GM10248 (cell line): ENCODE measurements at regions not wholly inside any gene's neighbourhood (a gene's known extent, or its start where the extent isn't known, plus 50 kb on each side); places are given as distances from the start of the nearest gene placed in this dataset.

Experiments used
- CTCF ChIA-PET: fragments of 300-600 bp; sonication (Branson Sonifier 250); formaldehyde crosslinking; extraction: SDS; loops from one replicate; lab custom pipeline; 2021; ENCODE audit warnings: antibody characterized with exemption; lab: Yijun Ruan, JAX
- POLR2A ChIA-PET: fragments of 350-650 bp; sonication (Branson Sonifier 250); formaldehyde crosslinking; extraction: SDS; loops from one replicate; lab custom pipeline; 2020; ENCODE audit warnings: antibody characterized with exemption; lab: Yijun Ruan, JAX
- DNase-seq: peaks from one replicate; pipeline ENCODE4 v3.0.0; 2012; ENCODE audit errors: extremely low spot score
- TF ChIP-seq, protein P1 (sequence below): IDR thresholded peaks from 2 replicates; pipeline ENCODE4 v1.5.1; 2012; ENCODE audit warnings: mild to moderate bottlenecking, low read depth; ENCODE audit errors: extremely low read depth, missing control alignments, control extremely low read depth

- POLR2A ChIA-PET: no interaction called here
- TF ChIP-seq, protein P1, sequence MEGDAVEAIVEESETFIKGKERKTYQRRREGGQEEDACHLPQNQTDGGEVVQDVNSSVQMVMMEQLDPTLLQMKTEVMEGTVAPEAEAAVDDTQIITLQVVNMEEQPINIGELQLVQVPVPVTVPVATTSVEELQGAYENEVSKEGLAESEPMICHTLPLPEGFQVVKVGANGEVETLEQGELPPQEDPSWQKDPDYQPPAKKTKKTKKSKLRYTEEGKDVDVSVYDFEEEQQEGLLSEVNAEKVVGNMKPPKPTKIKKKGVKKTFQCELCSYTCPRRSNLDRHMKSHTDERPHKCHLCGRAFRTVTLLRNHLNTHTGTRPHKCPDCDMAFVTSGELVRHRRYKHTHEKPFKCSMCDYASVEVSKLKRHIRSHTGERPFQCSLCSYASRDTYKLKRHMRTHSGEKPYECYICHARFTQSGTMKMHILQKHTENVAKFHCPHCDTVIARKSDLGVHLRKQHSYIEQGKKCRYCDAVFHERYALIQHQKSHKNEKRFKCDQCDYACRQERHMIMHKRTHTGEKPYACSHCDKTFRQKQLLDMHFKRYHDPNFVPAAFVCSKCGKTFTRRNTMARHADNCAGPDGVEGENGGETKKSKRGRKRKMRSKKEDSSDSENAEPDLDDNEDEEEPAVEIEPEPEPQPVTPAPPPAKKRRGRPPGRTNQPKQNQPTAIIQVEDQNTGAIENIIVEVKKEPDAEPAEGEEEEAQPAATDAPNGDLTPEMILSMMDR: no peak
These were observed 84.8 kb upstream of the RNF217 start for GRCh38 chr6:124877468-124877867.

GRCh38 chr6:124879110-124879991 lies 82.9 kb upstream of the RNF217 start:
- DNase-seq: no peak
- TF ChIP-seq, protein P1: no peak
- ChIA-PET CTCF (interaction anchor here (1.3 kb wide), 1 partner anchor 1077 kb away, joined by 3 read pairs; no protein-coding TSS in a partner anchor), POLR2A (no interaction called here)

More at GRCh38 chr6:124877468-124877867, 84.8 kb upstream of the RNF217 start:
- DNase-seq: no peak
- CTCF ChIA-PET: no interaction called here

DNA sequence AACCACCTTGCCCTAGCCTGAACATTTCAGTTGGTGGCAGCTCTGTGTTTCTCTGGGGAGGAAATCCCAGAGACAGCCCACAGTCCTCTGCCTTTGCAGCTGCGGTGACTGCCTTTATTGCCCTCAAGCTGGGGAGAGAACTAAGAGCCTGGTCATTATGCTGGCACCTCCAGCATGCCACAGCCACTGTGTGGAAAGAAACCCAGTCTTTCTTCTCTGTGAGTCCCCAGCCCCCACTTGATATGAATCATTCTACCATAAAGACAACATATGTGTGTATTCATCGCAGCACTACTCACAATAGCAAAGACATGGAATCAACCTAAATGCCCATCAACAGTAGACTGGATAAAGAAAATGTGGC lies 82.3 kb upstream of the RNF217 start:
- POLR2A ChIA-PET: no interaction called here
- no peak for DNase-seq
- CTCF ChIA-PET: no interaction called here
- TF ChIP-seq, protein P1: no peak

- ChIA-PET POLR2A (no interaction called here), CTCF (no interaction called here)
- TF ChIP-seq, protein P1: no peak
- no peak for DNase-seq
These were observed 80.2 kb upstream of the RNF217 start for GRCh38 chr6:124881898-124882578.

GRCh38 chr6:124882579-124883393 lies 79.5 kb upstream of the RNF217 start:
- CTCF ChIA-PET: no interaction called here
- POLR2A ChIA-PET: no interaction called here
- no peak for DNase-seq
- TF ChIP-seq, protein P1: no peak

DNA sequence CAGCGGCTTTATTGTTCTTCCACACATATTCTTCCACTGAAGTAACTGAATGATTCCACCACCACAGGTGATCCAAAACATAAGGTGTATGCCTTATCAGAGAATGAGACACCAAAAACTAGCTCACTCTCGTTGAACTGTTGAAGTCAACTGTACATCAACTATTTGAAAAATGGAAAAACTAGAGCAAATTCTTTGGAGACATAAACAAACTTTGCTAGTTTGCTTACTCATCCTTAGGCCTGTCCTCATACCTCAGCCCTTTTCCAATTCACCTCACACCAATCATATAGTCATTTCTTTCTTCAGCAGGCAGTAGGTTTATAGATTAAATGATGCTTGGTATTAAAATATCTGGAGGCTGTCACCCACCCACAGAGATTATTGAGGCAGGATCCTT lies 77.1 kb upstream of the RNF217 start:
- POLR2A ChIA-PET: no interaction called here
- CTCF ChIA-PET: interaction anchor here (1.5 kb wide), 1 partner anchor 24 kb away, joined by 3 read pairs; no protein-coding TSS in a partner anchor
- no peak for DNase-seq
- TF ChIP-seq, protein P1: no peak
